Tibial nerve (tissue), 3 donors: ENCODE measurements at regions not wholly inside any gene's neighbourhood (a gene's known extent, or its start where the extent isn't known, plus 50 kb on each side); places are given as distances from the start of the nearest gene placed in this dataset.

ENCODE experiments used
- CTCF ChIP-seq, 5 experiments: fragments of 200-600 bp in 3 of 5; fragments of 450-650 bp in 2 of 5; sonication (generic) in 3 of 5; IDR thresholded peaks; one replicate each; pipeline ENCODE4 v1.5.1; 2016 to 2019; ENCODE audit warnings: antibody characterized with exemption in 5 of 5, mild to moderate bottlenecking in 3 of 5, moderate library complexity in 2 of 5
- POLR2A ChIP-seq, 2 donors: fragments of 450-650 bp; IDR thresholded peaks; one replicate each; pipeline ENCODE4 v1.6.1; 2017; ENCODE audit warnings: antibody characterized with exemption in 2 of 2, mild to moderate bottlenecking in 2 of 2, moderate library complexity in 2 of 2

GRCh38 chr6:149150301-149150700, 167.2 kb upstream of the TAB2 start:
- TF ChIP-seq CTCF (IDR thresholded peaks at IDR 0.05) (no peak), POLR2A (IDR thresholded peaks at IDR 0.05) (no peak)
